Caco-2 (cell line): ENCODE measurements at regions not wholly inside any gene's neighbourhood (a gene's known extent, or its start where the extent isn't known, plus 50 kb on each side); places are given as distances from the start of the nearest gene placed in this dataset.

Experiments used
- BruUV-seq: library from RNA; stranded (reverse); fragments of 400-500 nt; replicated peaks from 2 replicates; lab custom pipeline; 2021; lab: Mats Ljungman, UMichigan
- CTCF ChIA-PET: fragments of 300-600 bp; sonication (Branson Sonifier 250); formaldehyde crosslinking; loops from one replicate; lab custom pipeline; 2022; ENCODE audit warnings: antibody characterized with exemption; lab: Charles Lee
- POLR2A ChIA-PET: fragments of 300-600 bp; sonication (Branson Sonifier 250); formaldehyde crosslinking; loops from one replicate; lab custom pipeline; 2022; ENCODE audit warnings: antibody characterized with exemption; lab: Charles Lee
- DNase-seq, 2 experiments: peaks; one replicate each; pipeline versions ENCODE4 v3.0.0 to v3.0.0-alpha.2; 2020 to 2022
- H3K27me3 ChIP-seq: replicated peaks from 2 replicates; pipeline ENCODE4 v1.6.0; 2011; ENCODE audit warnings: low read length; ENCODE audit not compliant: control insufficient read depth, insufficient read depth
- H3K36me3 ChIP-seq: 2 replicates; pipeline ENCODE4 v1.5.1; 2011; ENCODE audit warnings: low read length; ENCODE audit not compliant: control insufficient read depth, insufficient read depth
- H3K4me1 ChIP-seq: fragments of 250-450 bp; sonication (Bioruptor Pico); 2 replicates; pipeline ENCODE4 v1.5.1; 2020; ENCODE audit warnings: mild to moderate bottlenecking
- H3K4me3 ChIP-seq: 2 replicates; pipeline ENCODE4 v1.5.1; 2011; ENCODE audit warnings: low read depth, mild to moderate bottlenecking, control low read depth, low read length
- H3K9me3 ChIP-seq: fragments of 250-450 bp; sonication (Bioruptor Pico); 2 replicates; pipeline ENCODE4 v1.5.1; 2020; ENCODE audit warnings: mild to moderate bottlenecking, moderate library complexity
- H3K27ac Mint-ChIP-seq: one replicate; pipeline ENCODE4 v1.8.0; 2022; ENCODE audit warnings: mixed read lengths; ENCODE audit not compliant: unreplicated experiment
- H3K27me3 Mint-ChIP-seq: one replicate; pipeline ENCODE4 v1.8.0; 2022; ENCODE audit warnings: mixed read lengths; ENCODE audit not compliant: insufficient read depth, unreplicated experiment
- H3K36me3 Mint-ChIP-seq: one replicate; pipeline ENCODE4 v1.8.0; 2022; ENCODE audit warnings: mild to moderate bottlenecking, mixed read lengths; ENCODE audit not compliant: insufficient read depth, unreplicated experiment
- H3K4me1 Mint-ChIP-seq: one replicate; pipeline ENCODE4 v1.8.0; 2022; ENCODE audit warnings: low read depth, mixed read lengths; ENCODE audit not compliant: unreplicated experiment
- H3K4me3 Mint-ChIP-seq: one replicate; pipeline ENCODE4 v1.8.0; 2022; ENCODE audit warnings: mild to moderate bottlenecking, moderate library complexity, mixed read lengths; ENCODE audit not compliant: unreplicated experiment
- H3K9me3 Mint-ChIP-seq: one replicate; pipeline ENCODE4 v1.8.0; 2022; ENCODE audit warnings: mixed read lengths; ENCODE audit not compliant: unreplicated experiment
- CTCF ChIP-seq, 2 experiments: fragments of 200-600 bp in 1 of 2; IDR thresholded peaks; 1 replicate in 1 of 2; 2 replicates in 1 of 2; pipeline versions ENCODE4 v1.5.1 to v1.8.0; 2011 to 2022; ENCODE audit warnings: antibody characterized with exemption in 1 of 2, control low read depth in 1 of 2, inconsistent platforms in 1 of 2, low read depth in 1 of 2, low read length in 1 of 2, mild to moderate bottlenecking in 1 of 2, moderate library complexity in 1 of 2; ENCODE audit not compliant: insufficient read depth in 1 of 2, severe bottlenecking in 1 of 2, unreplicated experiment in 1 of 2
- intact Hi-C: fragments of 100-400 bp; cut with micrococcal nuclease; formaldehyde crosslinking; loops from one replicate; pipeline ENCODE4 v1.10.0; 2022; ENCODE audit not compliant: unreplicated experiment

DNA sequence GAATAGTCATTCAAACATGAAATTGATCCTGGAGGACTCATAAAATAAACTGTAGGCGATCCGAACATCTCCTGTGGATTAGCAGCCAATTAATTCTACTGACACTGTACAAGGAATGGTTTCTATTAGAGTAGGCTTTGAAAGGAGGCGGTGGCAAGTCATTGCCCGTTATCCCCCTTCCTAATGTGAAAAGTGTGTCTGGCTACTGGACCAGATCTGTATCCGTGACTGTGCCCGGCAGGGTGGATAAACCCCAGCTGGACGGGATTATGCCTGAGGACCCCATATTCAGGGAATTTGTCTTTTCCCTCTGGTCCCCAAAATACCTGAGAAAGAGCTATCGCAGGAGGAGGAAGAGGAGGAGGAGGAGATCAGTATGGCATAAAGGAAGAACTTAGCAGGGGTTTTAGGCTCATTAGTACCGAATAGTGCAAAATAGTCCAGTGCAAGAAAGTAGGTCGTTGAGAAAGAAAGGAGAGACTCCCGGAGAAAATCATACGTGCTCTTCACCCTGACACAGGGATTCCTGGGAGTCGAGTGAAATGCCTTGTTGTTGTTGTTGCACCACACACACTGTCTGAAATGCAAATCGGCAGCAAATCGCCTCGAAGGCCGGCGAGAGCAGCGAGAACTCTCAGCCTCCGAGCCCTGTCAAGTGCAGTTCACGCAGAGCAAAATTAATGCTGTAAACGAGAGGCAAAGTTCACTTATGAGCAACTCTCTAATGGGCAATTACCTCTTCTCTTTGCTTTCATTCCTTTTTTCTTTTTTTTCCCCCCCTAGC, 178.9 kb upstream of the ARID1B start:
- intact Hi-C loops: no loop called here
- H3K4me3 Mint-ChIP-seq: no peak overlapping the region
- Histone ChIP-seq H3K9me3 (no peaks in the 10 kb centered on the region), H3K4me3 (no peak overlapping the region), H3K36me3 (no peaks in the 10 kb centered on the region), H3K27me3 (no peaks in the 10 kb centered on the region), H3K4me1 (no peaks in the 10 kb centered on the region)
- H3K27ac Mint-ChIP-seq: no peak overlapping the region
- no TSS peak for BruUV-seq
- no peak for TF ChIP-seq CTCF (IDR thresholded peaks at IDR 0.05; ENCODE audit: insufficient read depth in 1 of 2, low read depth in 1 of 2, low read length in 1 of 2, severe bottlenecking in 1 of 2, unreplicated experiment in 1 of 2)
- H3K27me3 Mint-ChIP-seq: peaks cover 4% of the 10 kb centered on the region
- H3K36me3 Mint-ChIP-seq: no peaks in the 10 kb centered on the region
- DNase-seq: no peak
- ChIA-PET CTCF (no interaction called here), POLR2A (no interaction called here)
- no peaks in the 10 kb centered on the region for H3K4me1 Mint-ChIP-seq
- H3K9me3 Mint-ChIP-seq: no peaks in the 10 kb centered on the region

- Histone ChIP-seq H3K4me1 (no peaks in the 10 kb centered on the region), H3K9me3 (no peaks in the 10 kb centered on the region), H3K27me3 (no peaks in the 10 kb centered on the region), H3K36me3 (no peaks in the 10 kb centered on the region), H3K4me3 (no peak overlapping the region)
- intact Hi-C loops: no loop called here
- H3K9me3 Mint-ChIP-seq: no peaks in the 10 kb centered on the region
- no peak overlapping the region for H3K4me3 Mint-ChIP-seq
- DNase-seq: no peak
- peaks cover 8% of the 10 kb centered on the region for H3K27me3 Mint-ChIP-seq
- TF ChIP-seq CTCF (IDR thresholded peaks at IDR 0.05; ENCODE audit: insufficient read depth in 1 of 2, low read depth in 1 of 2, low read length in 1 of 2, severe bottlenecking in 1 of 2, unreplicated experiment in 1 of 2): no peak
- CTCF ChIA-PET: no interaction called here
- no TSS peak for BruUV-seq
- no peaks in the 10 kb centered on the region for H3K36me3 Mint-ChIP-seq
- H3K27ac Mint-ChIP-seq: no peak overlapping the region
- H3K4me1 Mint-ChIP-seq: no peaks in the 10 kb centered on the region
- POLR2A ChIA-PET: no interaction called here
Observed at GRCh38 chr6:156597095-156597494, 180.1 kb upstream of the ARID1B start.

- H3K4me1 Mint-ChIP-seq: no peaks in the 10 kb centered on the region
- DNase-seq: no peak
- Histone ChIP-seq H3K4me3 (no peak overlapping the region), H3K36me3 (no peaks in the 10 kb centered on the region), H3K9me3 (no peaks in the 10 kb centered on the region), H3K27me3 (no peaks in the 10 kb centered on the region), H3K4me1 (no peaks in the 10 kb centered on the region)
- intact Hi-C loops: no loop called here
- no peak overlapping the region for H3K27ac Mint-ChIP-seq
- H3K27me3 Mint-ChIP-seq: peaks cover 8% of the 10 kb centered on the region
- no peak for TF ChIP-seq CTCF (IDR thresholded peaks at IDR 0.05; ENCODE audit: insufficient read depth in 1 of 2, low read depth in 1 of 2, low read length in 1 of 2, severe bottlenecking in 1 of 2, unreplicated experiment in 1 of 2)
- H3K9me3 Mint-ChIP-seq: no peaks in the 10 kb centered on the region
- ChIA-PET POLR2A (no interaction called here), CTCF (no interaction called here)
- no peak overlapping the region for H3K4me3 Mint-ChIP-seq
- no peaks in the 10 kb centered on the region for H3K36me3 Mint-ChIP-seq
- no TSS peak for BruUV-seq
Observed at GRCh38 chr6:156595476-156595875, 181.7 kb upstream of the ARID1B start.
